GM23338 (cell line): ENCODE measurements at regions not wholly inside any gene's neighbourhood (a gene's known extent, or its start where the extent isn't known, plus 50 kb on each side); places are given as distances from the start of the nearest gene placed in this dataset.
A peak's percentile ranks its signal among the peaks of the same experiment; 100 is the strongest.

Experiments used
- ATAC-seq: fragments of 200-7000 bp; cut with Tn5 transposase; 3 replicates; pipeline ENCODE4 v1.9.1; 2020
- DNase-seq: peaks from one replicate; pipeline ENCODE4 v3.0.0-alpha.2; 2015; ENCODE audit warnings: low spot score
- H2AFZ ChIP-seq: fragments of 200-600 bp; sonication (generic); 2 replicates; pipeline ENCODE4 v1.8.0; 2016; ENCODE audit warnings: antibody characterized with exemption, mild to moderate bottlenecking, moderate library complexity
- H3F3A ChIP-seq: fragments of 200-600 bp; sonication (generic); replicated peaks from 2 replicates; pipeline ENCODE4 v1.8.0; 2017; ENCODE audit warnings: antibody characterized with exemption, mixed run types, low read depth
- H3K27ac ChIP-seq: fragments of 200-600 bp; sonication (generic); 2 replicates; pipeline ENCODE4 v1.6.1; 2016; ENCODE audit warnings: low read depth
- H3K27me3 ChIP-seq: fragments of 200-600 bp; sonication (generic); 2 replicates; pipeline ENCODE4 v1.8.0; 2016; ENCODE audit warnings: mild to moderate bottlenecking, mixed run types, moderate library complexity; ENCODE audit not compliant: insufficient read depth
- H3K36me3 ChIP-seq: fragments of 200-600 bp; sonication (generic); 2 replicates; pipeline ENCODE4 v1.8.0; 2016; ENCODE audit warnings: mild to moderate bottlenecking; ENCODE audit not compliant: insufficient read depth
- H3K4me1 ChIP-seq: fragments of 200-600 bp; sonication (generic); 2 replicates; pipeline ENCODE4 v1.8.0; 2016; ENCODE audit warnings: mild to moderate bottlenecking, moderate library complexity; ENCODE audit not compliant: insufficient read depth
- H3K4me2 ChIP-seq: fragments of 200-600 bp; sonication (generic); 2 replicates; pipeline ENCODE4 v1.7.1; 2017; ENCODE audit warnings: mixed run types
- H3K4me3 ChIP-seq: fragments of 200-600 bp; sonication (generic); 2 replicates; pipeline ENCODE4 v1.6.1; 2016; ENCODE audit warnings: mixed run types
- H3K79me2 ChIP-seq: fragments of 200-600 bp; sonication (generic); replicated peaks from 2 replicates; pipeline ENCODE4 v1.8.0; 2017; ENCODE audit warnings: mild to moderate bottlenecking; ENCODE audit not compliant: insufficient read depth
- H3K9me2 ChIP-seq: fragments of 200-600 bp; sonication (generic); 2 replicates; pipeline ENCODE4 v1.8.0; 2017; ENCODE audit not compliant: insufficient read depth
- H4K20me1 ChIP-seq: fragments of 200-600 bp; sonication (generic); replicated peaks from 2 replicates; pipeline ENCODE4 v1.8.0; 2017; ENCODE audit warnings: mild to moderate bottlenecking; ENCODE audit not compliant: insufficient read depth
- H3K27ac Mint-ChIP-seq: 2 replicates; pipeline ENCODE4 v1.8.0; 2020; ENCODE audit warnings: inconsistent platforms, mild to moderate bottlenecking, moderate library complexity, mixed read lengths
- H3K27me3 Mint-ChIP-seq: 3 replicates; pipeline ENCODE4 v1.8.0; 2022; ENCODE audit warnings: low read depth, mild to moderate bottlenecking, moderate library complexity, mixed read lengths, inconsistent platforms; ENCODE audit not compliant: insufficient read depth, poor library complexity
- H3K36me3 Mint-ChIP-seq: 3 replicates; pipeline ENCODE4 v1.8.0; 2021; ENCODE audit warnings: low read depth, mild to moderate bottlenecking, inconsistent platforms, moderate library complexity, mixed read lengths
- H3K4me1 Mint-ChIP-seq: 3 replicates; pipeline ENCODE4 v1.8.0; 2020; ENCODE audit warnings: mild to moderate bottlenecking, inconsistent platforms, mixed read lengths
- H3K4me3 Mint-ChIP-seq: 3 replicates; pipeline ENCODE4 v1.8.0; 2021; ENCODE audit warnings: moderate library complexity, mild to moderate bottlenecking, inconsistent platforms, mixed read lengths
- H3K9me3 Mint-ChIP-seq: 3 replicates; pipeline ENCODE4 v1.8.0; 2020; ENCODE audit warnings: moderate library complexity, mild to moderate bottlenecking, inconsistent platforms, mixed read lengths
- CTCF ChIP-seq, 2 experiments: fragments of 200-600 bp in 1 of 2; sonication (generic) in 1 of 2; conservative IDR thresholded peaks; 2 replicates each; pipeline versions ENCODE4 v1.5.1 to v1.6.1; 2016 to 2017; ENCODE audit warnings: antibody characterized with exemption in 2 of 2, low read depth in 2 of 2, mild to moderate bottlenecking in 2 of 2, moderate library complexity in 1 of 2
- ETS1 ChIP-seq: IDR thresholded peaks from 2 replicates; pipeline ENCODE4 v1.6.1; 2016; ENCODE audit warnings: antibody characterized with exemption
- NANOG ChIP-seq: IDR thresholded peaks from 2 replicates; pipeline ENCODE4 v1.6.1; 2016; ENCODE audit warnings: antibody characterized with exemption, borderline replicate concordance
- POLR2AphosphoS5 ChIP-seq: IDR thresholded peaks from 2 replicates; pipeline ENCODE4 v1.6.1; 2016; ENCODE audit warnings: antibody characterized with exemption, low read depth
- REST ChIP-seq: IDR thresholded peaks from one replicate; pipeline ENCODE4 v1.6.1; 2018; ENCODE audit warnings: antibody characterized with exemption; ENCODE audit not compliant: unreplicated experiment
- STAT1 ChIP-seq: IDR thresholded peaks from one replicate; pipeline ENCODE4 v1.6.1; 2016; ENCODE audit warnings: antibody characterized with exemption; ENCODE audit not compliant: unreplicated experiment

GRCh38 chr13:47588676-47589075 is 412.4 kb downstream of the SUCLA2 start:
- Histone ChIP-seq H3K27me3 (no peaks in the 10 kb centered on the region), H4K20me1 (no peaks in the 10 kb centered on the region), H3K9me2 (0 out of 2 replicates have a peak, but pooled peaks cover 4% of the 10 kb centered on the region), H3F3A (no peaks in the 10 kb centered on the region), H3K4me3 (no peak overlapping the region), H3K79me2 (no peaks in the 10 kb centered on the region), H3K27ac (no peak overlapping the region), H3K4me2 (no peak overlapping the region), H3K4me1 (no peaks in the 10 kb centered on the region), H3K36me3 (no peaks in the 10 kb centered on the region), H2AFZ (no peak overlapping the region)
- ATAC-seq, result no peak
- no peaks in the 10 kb centered on the region for H3K4me1 Mint-ChIP-seq
- peak; percentile 19 for DNase-seq
- no peak overlapping the region for H3K27ac Mint-ChIP-seq
- peaks cover 31% of the 10 kb centered on the region for H3K9me3 Mint-ChIP-seq
- H3K36me3 Mint-ChIP-seq, result peaks cover 5% of the 10 kb centered on the region; the same call in 1 of the 3 replicates
- H3K27me3 Mint-ChIP-seq, result no peaks in the 10 kb centered on the region
- H3K4me3 Mint-ChIP-seq, result no peak overlapping the region
- TF ChIP-seq REST (no peak), CTCF (conservative IDR thresholded peaks at IDR 0.05; ENCODE audit: low read depth in 2 of 2) (peak; percentile 58 to 62), NANOG (no peak)

GRCh38 chr13:47572375-47572774 is 428.7 kb downstream of the SUCLA2 start:
- Histone ChIP-seq H3K9me2 (no peaks in the 10 kb centered on the region), H4K20me1 (no peaks in the 10 kb centered on the region), H3K4me3 (no peak overlapping the region), H2AFZ (no peak overlapping the region), H3K4me1 (no peaks in the 10 kb centered on the region), H3F3A (no peaks in the 10 kb centered on the region), H3K79me2 (no peaks in the 10 kb centered on the region), H3K27me3 (no peaks in the 10 kb centered on the region), H3K4me2 (no peak overlapping the region), H3K27ac (no peak overlapping the region), H3K36me3 (peaks cover 7% of the 10 kb centered on the region; the same call in 1 of the 2 replicates)
- H3K4me3 Mint-ChIP-seq, result no peak overlapping the region
- H3K27ac Mint-ChIP-seq, result no peak overlapping the region
- peaks cover 2% of the 10 kb centered on the region for H3K27me3 Mint-ChIP-seq
- no peak for ATAC-seq
- DNase-seq, result no peak
- no peaks in the 10 kb centered on the region for H3K4me1 Mint-ChIP-seq
- peaks cover 49% of the 10 kb centered on the region for H3K36me3 Mint-ChIP-seq
- peaks cover 78% of the 10 kb centered on the region for H3K9me3 Mint-ChIP-seq
- TF ChIP-seq POLR2AphosphoS5 (no peak), ETS1 (no peak), STAT1 (no peak), REST (no peak)
